ENCODE measurements at regions not wholly inside any gene's neighbourhood (a gene's known extent, or its start where the extent isn't known, plus 50 kb on each side); places are given as distances from the start of the nearest gene placed in this dataset.
A peak's percentile ranks its signal among the peaks of the same experiment; 100 is the strongest.

DNA sequence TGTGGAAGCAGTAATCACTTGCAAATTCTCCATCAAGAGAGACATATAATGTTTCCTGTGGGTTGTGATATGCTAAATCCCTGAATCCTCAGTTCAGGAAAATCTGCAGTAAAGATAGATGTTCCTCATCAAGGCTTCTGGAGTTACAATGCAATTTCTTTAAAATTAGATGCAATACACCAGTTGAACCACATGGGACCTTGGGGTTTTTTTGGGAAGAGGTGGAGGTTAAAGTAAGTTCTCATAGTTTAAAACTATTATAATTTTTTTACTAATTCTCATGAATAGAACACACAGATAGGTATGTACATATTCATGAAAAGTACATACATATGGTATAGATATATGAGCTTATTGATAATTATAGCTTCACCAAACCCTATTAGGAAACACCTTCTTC lies 496.2 kb downstream of the SATB2 start:
- no peak overlapping the region for H3K4me3 ChIP-seq
- no peaks in the 10 kb centered on the region for H3K27me3 ChIP-seq
- no peaks in the 10 kb centered on the region for H3K4me1 ChIP-seq
- H3K9me3 ChIP-seq = no peaks in the 10 kb centered on the region
- H3K27ac ChIP-seq = no peak overlapping the region
- TF ChIP-seq, protein P1, sequence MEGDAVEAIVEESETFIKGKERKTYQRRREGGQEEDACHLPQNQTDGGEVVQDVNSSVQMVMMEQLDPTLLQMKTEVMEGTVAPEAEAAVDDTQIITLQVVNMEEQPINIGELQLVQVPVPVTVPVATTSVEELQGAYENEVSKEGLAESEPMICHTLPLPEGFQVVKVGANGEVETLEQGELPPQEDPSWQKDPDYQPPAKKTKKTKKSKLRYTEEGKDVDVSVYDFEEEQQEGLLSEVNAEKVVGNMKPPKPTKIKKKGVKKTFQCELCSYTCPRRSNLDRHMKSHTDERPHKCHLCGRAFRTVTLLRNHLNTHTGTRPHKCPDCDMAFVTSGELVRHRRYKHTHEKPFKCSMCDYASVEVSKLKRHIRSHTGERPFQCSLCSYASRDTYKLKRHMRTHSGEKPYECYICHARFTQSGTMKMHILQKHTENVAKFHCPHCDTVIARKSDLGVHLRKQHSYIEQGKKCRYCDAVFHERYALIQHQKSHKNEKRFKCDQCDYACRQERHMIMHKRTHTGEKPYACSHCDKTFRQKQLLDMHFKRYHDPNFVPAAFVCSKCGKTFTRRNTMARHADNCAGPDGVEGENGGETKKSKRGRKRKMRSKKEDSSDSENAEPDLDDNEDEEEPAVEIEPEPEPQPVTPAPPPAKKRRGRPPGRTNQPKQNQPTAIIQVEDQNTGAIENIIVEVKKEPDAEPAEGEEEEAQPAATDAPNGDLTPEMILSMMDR (IDR thresholded peaks at IDR 0.05) = no peak
- TF ChIP-seq EP300 (IDR thresholded peaks at IDR 0.05) (no peak), POLR2AphosphoS5 (IDR thresholded peaks at IDR 0.05) (no peak), POLR2A (IDR thresholded peaks at IDR 0.05) (no peak)
- no peaks in the 10 kb centered on the region for H3K36me3 ChIP-seq
- DNase-seq = no peak
- intact Hi-C loops (cut with DNase I; ENCODE audit: low total_unique reads) = no loop called here

DNA sequence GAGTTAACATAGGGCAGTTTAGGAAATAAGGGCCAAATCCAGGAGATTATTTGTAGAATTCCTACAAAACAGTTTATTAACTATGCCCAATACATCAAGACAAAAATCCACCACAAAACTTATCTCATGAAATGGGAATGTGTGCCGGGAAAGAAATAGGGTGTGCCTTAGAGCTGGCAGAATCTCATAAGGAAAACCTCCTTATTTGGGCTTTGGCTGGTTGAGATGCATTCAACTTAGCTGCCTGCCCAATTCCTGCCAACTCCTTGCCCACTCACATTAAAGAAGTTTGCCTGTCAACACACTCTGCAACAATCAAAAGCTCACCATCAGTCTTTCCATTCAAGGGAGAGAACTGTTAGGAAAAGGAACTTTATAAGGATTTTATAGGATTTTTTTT lies 500.6 kb downstream of the SATB2 start:
- no peaks in the 10 kb centered on the region for H3K27me3 ChIP-seq
- WGBS, 5 donors = 40 to 82% (median 77%) methylated on average over 1 of the region's 1 CpG
- no peaks in the 10 kb centered on the region for H3K36me3 ChIP-seq
- peak in 1 of 2 donors; percentile 3 for DNase-seq
- H3K4me3 ChIP-seq = no peak overlapping the region
- H3K4me1 ChIP-seq = no peaks in the 10 kb centered on the region
- H3K27ac ChIP-seq = no peak overlapping the region
- TF ChIP-seq EP300 (IDR thresholded peaks at IDR 0.05) (no peak), POLR2A (IDR thresholded peaks at IDR 0.05) (no peak), POLR2AphosphoS5 (IDR thresholded peaks at IDR 0.05) (no peak)
- TF ChIP-seq, protein P1 (IDR thresholded peaks at IDR 0.05) = no peak
- H3K9me3 ChIP-seq = no peaks in the 10 kb centered on the region
- intact Hi-C loops (cut with DNase I; ENCODE audit: low total_unique reads) = no loop called here

DNA sequence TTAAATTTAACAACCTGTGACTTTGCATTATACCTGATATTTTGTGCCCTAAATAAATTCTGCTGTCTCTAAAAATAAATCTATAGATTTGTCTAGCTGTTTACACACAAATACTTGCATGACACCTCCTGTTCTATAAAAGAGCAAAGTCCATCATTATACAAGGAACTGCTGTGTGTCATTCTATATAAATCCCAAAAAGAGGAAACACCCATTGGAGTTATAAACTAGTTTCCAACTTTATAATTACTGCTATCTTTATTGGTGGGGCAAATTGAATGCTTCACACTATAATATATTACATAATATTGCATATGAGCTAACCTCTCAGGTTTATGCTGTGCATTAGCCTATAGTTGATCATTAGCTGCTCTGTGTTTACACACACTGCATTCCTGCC lies 504.4 kb downstream of the SATB2 start:
- DNase-seq = no peak
- Histone ChIP-seq H3K4me1 (no peaks in the 10 kb centered on the region), H3K4me3 (no peak overlapping the region), H3K27me3 (no peaks in the 10 kb centered on the region), H3K27ac (no peak overlapping the region), H3K9me3 (no peaks in the 10 kb centered on the region), H3K36me3 (no peaks in the 10 kb centered on the region)
- TF ChIP-seq POLR2A (IDR thresholded peaks at IDR 0.05) = no peak
- intact Hi-C loops (cut with DNase I; ENCODE audit: low total_unique reads) = no loop called here

DNA sequence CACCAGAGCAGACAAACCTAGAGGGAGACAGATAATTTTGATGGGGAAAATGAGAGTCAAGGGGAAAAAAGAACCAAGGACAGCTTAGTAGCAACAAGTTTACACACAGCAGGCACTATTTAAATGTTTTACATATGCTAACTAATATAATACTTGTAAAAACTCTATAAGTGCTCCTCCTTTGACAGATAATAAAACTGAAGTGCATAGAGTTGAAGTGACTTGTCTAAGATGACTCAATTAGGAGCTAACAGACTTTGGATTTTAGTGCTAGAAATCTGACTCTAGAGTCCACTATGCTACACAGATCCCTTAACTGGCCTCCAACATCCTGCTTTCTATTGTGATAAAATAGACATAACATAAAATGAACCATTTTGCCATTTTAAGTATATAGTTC lies 506.9 kb downstream of the SATB2 start:
- Histone ChIP-seq H3K4me1 (no peaks in the 10 kb centered on the region), H3K27ac (no peak overlapping the region), H3K9me3 (no peaks in the 10 kb centered on the region), H3K27me3 (no peaks in the 10 kb centered on the region), H3K36me3 (no peaks in the 10 kb centered on the region), H3K4me3 (no peak overlapping the region)
- TF ChIP-seq POLR2AphosphoS5 (IDR thresholded peaks at IDR 0.05) (no peak), POLR2A (IDR thresholded peaks at IDR 0.05) (no peak), EP300 (IDR thresholded peaks at IDR 0.05) (no peak)
- TF ChIP-seq, protein P1 (IDR thresholded peaks at IDR 0.05) = no peak
- no peak for DNase-seq
- intact Hi-C loops (cut with DNase I; ENCODE audit: low total_unique reads) = no loop called here

DNA sequence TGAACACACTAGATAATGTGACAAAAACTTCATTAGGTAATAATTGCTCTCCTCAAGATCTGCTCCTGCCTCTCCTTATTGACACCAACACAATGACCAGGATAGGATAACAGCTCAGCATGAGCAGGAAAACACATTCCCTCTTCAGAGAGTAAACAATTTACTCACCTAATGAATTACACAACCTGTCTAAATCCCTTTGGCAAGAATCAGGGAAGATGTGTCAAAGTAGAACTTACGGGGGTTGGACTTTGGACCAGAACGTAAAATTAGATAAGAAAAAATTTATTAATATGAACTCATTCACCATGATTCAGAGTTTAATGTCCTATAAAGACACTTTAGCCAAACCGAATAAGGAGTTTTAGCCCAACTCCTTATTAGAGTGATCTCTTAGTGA lies 512.2 kb downstream of the SATB2 start:
- H3K36me3 ChIP-seq = no peaks in the 10 kb centered on the region
- TF ChIP-seq, protein P1 (IDR thresholded peaks at IDR 0.05) = no peak
- TF ChIP-seq EP300 (IDR thresholded peaks at IDR 0.05) (no peak), POLR2A (IDR thresholded peaks at IDR 0.05) (no peak), POLR2AphosphoS5 (IDR thresholded peaks at IDR 0.05) (no peak)
- WGBS, 5 donors = 58 to 75% (median 62%) methylated on average over 3 of the region's 3 CpGs
- H3K27me3 ChIP-seq = no peaks in the 10 kb centered on the region
- H3K27ac ChIP-seq = no peak overlapping the region
- no peak overlapping the region for H3K4me3 ChIP-seq
- no peaks in the 10 kb centered on the region for H3K9me3 ChIP-seq
- H3K4me1 ChIP-seq = no peaks in the 10 kb centered on the region
- no peak for DNase-seq
- intact Hi-C loops (cut with DNase I; ENCODE audit: low total_unique reads) = no loop called here

Measured in stomach (tissue), 8 donors.